BJ (cell line): ENCODE measurements at regions not wholly inside any gene's neighbourhood (a gene's known extent, or its start where the extent isn't known, plus 50 kb on each side); places are given as distances from the start of the nearest gene placed in this dataset.
"Not testable (repeated sequence)": the region's sequence is repeated elsewhere in the genome, so short reads cannot be mapped to it uniquely, and the experiment has no call there.

Experiments
- CTCF ChIA-PET: fragments of 350-600 bp; formaldehyde crosslinking; extraction: SDS; loops from one replicate; lab custom pipeline; 2021; ENCODE audit warnings: antibody characterized with exemption, inconsistent platforms; lab: Yijun Ruan, JAX
- POLR2A ChIA-PET: fragments of 300-600 bp; sonication (Branson Sonifier 250); formaldehyde crosslinking; extraction: SDS; loops from one replicate; lab custom pipeline; 2021; ENCODE audit warnings: antibody characterized with exemption; lab: Charles Lee
- DNase-seq: peaks from one replicate; pipeline ENCODE4 v3.0.0-alpha.2; 2011; ENCODE audit warnings: low read depth
- H3K27me3 ChIP-seq: 2 replicates; pipeline ENCODE4 v1.6.0; 2011; ENCODE audit warnings: low read length; ENCODE audit not compliant: control insufficient read depth, insufficient read depth
- H3K36me3 ChIP-seq: 2 replicates; pipeline ENCODE4 v1.5.1; 2011; ENCODE audit warnings: low read length; ENCODE audit not compliant: control insufficient read depth, insufficient read depth
- H3K4me3 ChIP-seq: 2 replicates; pipeline ENCODE4 v1.5.1; 2011; ENCODE audit warnings: low read depth, mild to moderate bottlenecking, control low read depth, low read length
- TF ChIP-seq, protein P1 (sequence below): IDR thresholded peaks from 2 replicates; pipeline ENCODE4 v1.5.1; 2011; ENCODE audit warnings: low read depth, mild to moderate bottlenecking, control low read depth, inconsistent platforms, low read length, moderate library complexity; ENCODE audit not compliant: insufficient read depth

DNA sequence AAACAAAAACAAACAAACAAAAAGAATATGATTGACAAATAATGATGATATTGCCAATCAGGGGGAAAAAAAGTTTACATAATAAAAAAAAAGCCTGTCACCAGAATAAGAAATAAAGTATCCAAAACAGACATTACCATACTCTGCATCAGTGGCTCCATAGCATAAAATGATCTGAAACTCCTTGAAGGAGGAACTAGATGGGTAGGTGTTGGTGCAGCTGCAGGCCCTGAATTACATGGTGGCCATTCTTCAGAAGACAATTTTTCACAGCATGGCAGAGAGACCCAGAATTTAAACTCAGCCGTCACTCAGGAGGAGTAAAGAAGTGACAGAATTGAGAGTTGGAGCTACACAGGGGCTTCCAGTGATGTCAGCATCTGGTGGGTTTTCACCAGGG is 60.2 kb downstream of the GLUL start:
- ChIA-PET CTCF (interaction anchor here (1.4 to 1.7 kb wide), 2 partner anchors 9 to 246 kb away, joined by 3 to 6 read pairs; no protein-coding TSS in a partner anchor), POLR2A (no interaction called here)
- TF ChIP-seq, protein P1, sequence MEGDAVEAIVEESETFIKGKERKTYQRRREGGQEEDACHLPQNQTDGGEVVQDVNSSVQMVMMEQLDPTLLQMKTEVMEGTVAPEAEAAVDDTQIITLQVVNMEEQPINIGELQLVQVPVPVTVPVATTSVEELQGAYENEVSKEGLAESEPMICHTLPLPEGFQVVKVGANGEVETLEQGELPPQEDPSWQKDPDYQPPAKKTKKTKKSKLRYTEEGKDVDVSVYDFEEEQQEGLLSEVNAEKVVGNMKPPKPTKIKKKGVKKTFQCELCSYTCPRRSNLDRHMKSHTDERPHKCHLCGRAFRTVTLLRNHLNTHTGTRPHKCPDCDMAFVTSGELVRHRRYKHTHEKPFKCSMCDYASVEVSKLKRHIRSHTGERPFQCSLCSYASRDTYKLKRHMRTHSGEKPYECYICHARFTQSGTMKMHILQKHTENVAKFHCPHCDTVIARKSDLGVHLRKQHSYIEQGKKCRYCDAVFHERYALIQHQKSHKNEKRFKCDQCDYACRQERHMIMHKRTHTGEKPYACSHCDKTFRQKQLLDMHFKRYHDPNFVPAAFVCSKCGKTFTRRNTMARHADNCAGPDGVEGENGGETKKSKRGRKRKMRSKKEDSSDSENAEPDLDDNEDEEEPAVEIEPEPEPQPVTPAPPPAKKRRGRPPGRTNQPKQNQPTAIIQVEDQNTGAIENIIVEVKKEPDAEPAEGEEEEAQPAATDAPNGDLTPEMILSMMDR: no peak
- no peaks in the 10 kb centered on the region for H3K27me3 ChIP-seq
- no peak for DNase-seq
- no peaks in the 10 kb centered on the region for H3K36me3 ChIP-seq
- H3K4me3 ChIP-seq: no peak overlapping the region

DNA sequence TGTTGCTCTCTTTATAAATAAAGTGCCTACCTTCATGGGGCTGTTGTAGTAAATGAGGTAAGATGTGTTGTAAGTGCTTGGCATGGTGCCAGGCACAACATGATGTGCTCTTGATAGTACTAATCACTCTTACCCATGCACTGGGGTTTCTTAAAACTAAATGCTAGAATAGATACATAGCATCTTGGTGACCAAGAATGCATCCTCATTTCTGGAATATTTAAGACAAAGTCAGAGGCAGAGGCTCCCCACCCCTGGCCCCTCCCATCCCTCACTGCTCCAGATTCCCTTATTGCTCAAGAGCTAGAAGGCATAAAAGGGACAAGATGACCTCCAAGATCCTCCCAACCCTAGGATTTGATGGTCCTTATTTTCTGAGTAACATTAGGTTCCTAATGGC is 61.3 kb downstream of the GLUL start:
- H3K36me3 ChIP-seq: no peaks in the 10 kb centered on the region
- H3K27me3 ChIP-seq: no peaks in the 10 kb centered on the region
- DNase-seq: no peak
- no peak overlapping the region for H3K4me3 ChIP-seq
- TF ChIP-seq, protein P1: no peak
- ChIA-PET POLR2A (interaction anchor here (0.6 kb wide), 1 partner anchor 1418 kb away, joined by 12 read pairs; no protein-coding TSS in a partner anchor), CTCF (no interaction called here)

DNA sequence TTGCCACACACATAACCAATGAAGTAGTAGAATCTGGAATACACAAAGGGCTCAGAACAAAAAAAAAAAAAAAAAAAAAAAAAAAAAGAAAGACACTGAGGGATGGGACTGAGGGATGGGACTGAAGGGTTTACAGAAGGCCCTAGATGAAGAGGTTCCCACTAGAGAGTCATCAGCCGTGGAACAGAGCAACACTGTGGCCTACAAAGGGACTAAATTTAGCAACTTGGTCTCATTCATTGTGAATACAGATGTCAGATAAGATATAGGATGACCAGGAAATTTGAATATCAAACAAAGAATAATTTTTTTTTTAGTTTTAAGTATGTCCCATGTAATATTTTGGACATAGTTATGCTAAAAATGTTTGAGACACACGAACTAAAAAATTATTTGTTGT is 62.1 kb downstream of the GLUL start:
- DNase-seq: no peak
- Histone ChIP-seq H3K27me3 (no peaks in the 10 kb centered on the region), H3K36me3 (no peaks in the 10 kb centered on the region), H3K4me3 (no peak overlapping the region)
- TF ChIP-seq, protein P1: no peak
- POLR2A ChIA-PET: no interaction called here
- CTCF ChIA-PET: no interaction called here

DNA sequence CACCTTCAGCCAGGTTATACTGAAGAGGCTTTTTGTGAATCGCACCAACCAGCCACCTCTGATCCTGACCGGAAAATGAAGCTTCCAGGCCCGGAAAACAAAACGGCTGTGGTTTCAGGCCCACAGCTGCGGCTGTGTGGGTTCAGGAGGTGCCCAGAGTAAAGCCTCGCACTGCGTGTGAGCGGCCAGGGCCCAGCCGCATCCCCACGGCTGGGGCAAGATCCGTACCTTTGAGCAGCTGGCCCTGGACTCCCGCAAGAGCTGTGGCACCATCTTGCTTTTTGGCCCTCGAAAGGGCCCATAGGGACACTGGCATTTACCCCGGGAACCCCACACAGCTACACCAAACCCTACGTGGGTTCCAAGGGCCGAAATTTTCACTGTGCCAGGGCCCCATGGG is 63.0 kb downstream of the GLUL start:
- POLR2A ChIA-PET: no interaction called here

DNA sequence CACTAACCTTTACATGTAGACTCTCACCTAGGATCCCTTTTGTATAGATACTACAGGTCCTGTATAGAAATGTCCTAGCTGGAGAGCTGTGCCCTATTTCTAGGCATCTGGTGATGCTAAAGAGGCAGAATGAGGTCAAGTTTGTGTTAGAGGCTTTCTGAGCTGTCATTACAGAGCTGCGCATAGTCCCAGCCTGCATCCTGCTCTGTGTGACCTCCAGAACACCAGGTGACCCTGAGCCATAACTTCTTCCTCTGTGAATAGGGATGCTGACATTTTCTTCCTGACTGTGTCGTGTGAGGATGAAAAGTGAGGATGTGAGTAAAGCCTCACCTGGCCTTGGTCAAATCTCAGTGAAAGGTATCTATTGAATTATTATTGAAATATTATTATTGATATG is 66.3 kb downstream of the GLUL start:
- TF ChIP-seq, protein P1: no peak
- DNase-seq: no peak
- ChIA-PET POLR2A (no interaction called here), CTCF (no interaction called here)
- Histone ChIP-seq H3K4me3 (no peak overlapping the region), H3K27me3 (no peaks in the 10 kb centered on the region), H3K36me3 (no peaks in the 10 kb centered on the region)

More for the DNA sequence above, 63.0 kb downstream of the GLUL start:
- no peaks in the 10 kb centered on the region for H3K36me3 ChIP-seq
- no peak overlapping the region for H3K4me3 ChIP-seq
- TF ChIP-seq, protein P1: no peak
- H3K27me3 ChIP-seq: no peaks in the 10 kb centered on the region
- CTCF ChIA-PET: no interaction called here
- DNase-seq: no peak

DNA sequence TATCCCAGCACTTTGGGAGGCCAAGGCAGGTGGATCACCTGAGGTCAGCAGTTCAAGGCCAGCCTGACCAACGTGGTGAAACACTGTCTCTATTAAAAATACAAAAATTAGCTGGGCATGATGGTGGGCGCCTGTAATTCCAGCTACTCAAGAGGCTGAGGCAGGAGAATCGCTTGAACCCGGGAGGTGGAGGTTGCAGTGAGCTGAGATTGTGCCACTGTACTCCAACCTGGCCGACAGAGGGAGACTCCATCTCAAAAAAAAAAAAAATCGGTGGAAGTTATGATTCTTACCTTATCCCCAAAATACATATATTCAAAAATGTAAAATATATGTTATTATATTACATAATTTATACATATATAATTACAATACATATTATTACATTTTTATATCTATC is 70.1 kb downstream of the GLUL start:
- DNase-seq, POLR2A ChIA-PET, H3K4me3 ChIP-seq, H3K36me3 ChIP-seq, CTCF ChIA-PET, H3K27me3 ChIP-seq: not testable (repeated sequence)
